ENCODE measurements at regions not wholly inside any gene's neighbourhood (a gene's known extent, or its start where the extent isn't known, plus 50 kb on each side); places are given as distances from the start of the nearest gene placed in this dataset.
A peak's percentile ranks its signal among the peaks of the same experiment; 100 is the strongest.
"Not testable (repeated sequence)": the region's sequence is repeated elsewhere in the genome, so short reads cannot be mapped to it uniquely, and the experiment has no call there.

DNA sequence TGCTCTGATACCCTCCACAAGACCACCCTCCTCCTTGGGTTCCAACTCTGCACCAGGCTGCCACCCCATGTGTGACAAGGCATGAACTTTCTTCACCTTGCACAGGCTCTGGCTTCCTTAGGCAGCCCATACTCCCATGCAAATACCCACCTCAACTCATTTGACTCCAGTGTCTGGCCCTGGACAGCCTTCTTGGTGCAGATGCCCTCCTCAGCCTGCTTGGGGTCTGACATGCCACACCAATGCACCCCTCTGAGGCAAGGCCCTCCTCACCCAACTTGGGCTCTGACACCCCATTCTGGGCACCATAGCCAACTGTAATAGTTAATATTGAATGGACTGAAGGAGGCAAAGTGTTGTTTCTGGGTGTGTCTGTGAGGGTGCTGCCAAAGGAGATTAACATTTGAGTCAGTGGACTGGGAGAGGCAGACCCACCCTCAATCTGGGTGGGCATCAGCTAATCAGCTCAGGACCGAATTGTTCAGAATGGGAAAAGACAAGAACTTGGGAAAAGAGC lies 115.0 kb upstream of the EPB41L4A start:
- ATAC-seq (peak; percentile 19), DNase-seq (no peak)

DNA sequence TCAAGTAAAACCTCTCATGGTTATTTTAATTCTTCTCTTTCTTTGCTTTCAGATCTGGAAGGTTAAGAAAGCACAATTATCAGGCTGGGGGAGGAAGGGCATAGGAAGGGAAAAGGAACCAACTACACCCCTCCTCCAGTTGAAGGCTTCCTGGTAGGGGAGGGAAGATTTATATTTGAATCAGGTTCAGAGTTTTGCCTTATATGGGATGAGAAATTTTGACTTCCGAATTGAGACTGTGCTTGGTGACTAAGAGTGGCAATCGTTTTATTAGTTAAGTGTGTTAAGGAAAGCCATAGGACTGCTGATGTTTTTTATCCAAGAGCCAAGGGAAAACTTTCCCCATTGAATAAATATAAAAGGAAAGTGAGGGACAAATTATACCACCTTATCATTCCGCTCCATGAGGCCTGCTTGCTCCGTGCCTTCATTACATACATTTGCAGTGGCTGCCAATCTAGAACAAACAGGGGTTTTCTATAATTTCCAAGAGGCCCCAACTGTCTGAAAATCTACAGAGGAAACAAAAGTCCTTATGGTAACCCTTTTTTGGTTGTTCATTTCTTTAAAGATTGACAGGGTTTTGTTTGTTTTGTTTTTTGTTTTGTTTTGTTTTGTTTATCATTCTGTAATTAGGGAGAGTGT lies 115.7 kb upstream of the EPB41L4A start:
- ATAC-seq (no peak), DNase-seq (no peak)

DNA sequence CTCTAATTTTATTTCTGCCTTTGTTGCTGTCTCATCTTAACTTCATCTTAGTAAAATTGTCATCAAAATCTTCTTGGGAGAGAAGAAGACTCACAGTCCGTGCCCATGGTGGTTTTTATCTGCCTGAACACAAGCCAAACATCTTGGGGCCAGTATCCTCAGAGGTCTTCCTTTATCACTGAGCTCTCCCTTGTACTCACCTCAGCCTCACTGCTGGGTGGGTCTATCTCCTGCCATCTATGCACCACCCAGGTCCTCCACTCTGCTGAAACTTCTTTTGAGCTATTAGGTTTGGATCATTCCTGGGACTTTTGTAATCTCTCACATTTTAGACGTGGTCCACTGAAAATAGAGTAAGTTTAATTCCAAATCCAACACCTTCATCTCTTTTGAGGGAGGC lies 116.3 kb upstream of the EPB41L4A start:
- ATAC-seq (no peak), DNase-seq (no peak)

DNA sequence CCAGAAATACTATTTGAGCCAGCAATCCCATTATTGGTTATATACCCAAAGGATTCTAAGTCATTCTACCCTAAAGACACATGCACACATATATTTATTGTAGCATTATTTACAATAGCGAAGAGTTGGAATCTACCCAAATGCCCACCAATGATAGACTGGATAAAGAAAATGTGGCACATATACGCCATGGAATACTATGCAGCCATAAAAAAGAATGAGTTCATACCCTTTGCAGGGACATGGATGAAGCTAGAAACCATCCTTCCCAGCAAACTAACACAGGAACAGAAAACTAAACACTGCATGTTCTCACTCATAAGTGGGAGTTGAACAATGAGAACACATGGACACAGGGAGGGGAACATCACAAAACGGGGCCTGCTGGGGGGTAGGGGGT lies 125.5 kb upstream of the EPB41L4A start:
- DNase-seq: not testable (repeated sequence)

DNA sequence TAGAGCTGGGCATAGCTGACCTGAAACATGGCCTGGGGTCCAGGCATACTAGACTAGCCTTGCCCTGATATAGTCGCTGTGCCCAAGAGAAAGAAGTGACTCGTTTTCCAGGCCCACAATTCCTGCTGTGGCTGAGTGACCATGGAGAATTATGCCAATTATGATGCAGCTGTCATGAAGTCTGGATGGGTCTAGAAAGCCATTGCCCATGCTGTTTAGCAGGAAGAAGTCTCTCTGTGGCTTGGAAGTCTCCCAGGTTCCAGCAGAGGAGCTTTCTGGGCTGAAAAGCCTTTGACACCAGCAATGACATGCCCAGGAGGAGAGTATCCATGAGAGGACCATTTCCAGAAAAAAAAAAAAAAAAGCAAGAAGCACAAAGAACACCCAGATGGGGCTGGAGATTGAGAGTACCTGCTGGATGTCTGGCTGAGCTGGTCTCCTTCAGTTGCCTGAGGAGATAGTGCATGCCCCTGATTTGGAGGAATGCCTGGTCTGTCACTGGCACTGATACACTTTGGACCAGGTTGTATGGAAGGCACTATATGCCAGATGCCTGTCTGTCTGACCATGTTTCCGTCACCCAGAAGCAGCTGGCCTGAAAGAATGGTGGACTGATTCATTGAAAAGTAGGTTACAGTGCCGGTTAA lies 128.0 kb upstream of the EPB41L4A start:
- ATAC-seq: no peak
- no peak for DNase-seq

More for the DNA sequence above, 125.5 kb upstream of the EPB41L4A start:
- not testable (repeated sequence) for ATAC-seq

DNA sequence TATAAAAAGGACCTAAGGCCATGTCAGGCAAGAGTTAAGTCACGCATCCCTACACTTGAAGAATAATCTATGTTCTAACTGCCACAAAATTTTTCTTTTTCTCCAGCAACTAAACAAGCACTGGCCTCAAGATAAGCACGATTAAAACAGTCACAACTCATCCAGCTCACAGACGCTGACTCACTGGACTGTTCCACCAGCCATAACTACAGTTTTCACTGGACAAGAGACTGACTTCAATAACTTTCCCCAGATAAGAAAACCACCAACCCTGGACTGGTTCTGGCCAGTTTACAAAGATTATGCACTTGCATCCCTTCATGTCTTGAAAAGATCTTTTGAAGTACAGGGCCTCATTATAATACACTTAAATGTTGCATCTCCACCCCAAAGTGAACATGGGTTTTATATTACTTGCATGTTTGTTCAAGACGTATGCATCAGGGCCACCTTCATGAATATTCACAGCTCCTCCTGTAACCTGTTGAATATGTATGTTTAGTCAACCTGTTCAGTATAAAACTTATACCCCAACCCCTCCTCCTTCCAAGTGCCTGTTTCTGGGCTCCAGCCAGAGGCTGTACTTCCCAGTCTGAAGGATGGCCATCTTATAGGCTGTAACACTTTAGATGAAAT lies 129.3 kb upstream of the EPB41L4A start:
- ATAC-seq: peak; percentile 49
- DNase-seq: no peak

DNA sequence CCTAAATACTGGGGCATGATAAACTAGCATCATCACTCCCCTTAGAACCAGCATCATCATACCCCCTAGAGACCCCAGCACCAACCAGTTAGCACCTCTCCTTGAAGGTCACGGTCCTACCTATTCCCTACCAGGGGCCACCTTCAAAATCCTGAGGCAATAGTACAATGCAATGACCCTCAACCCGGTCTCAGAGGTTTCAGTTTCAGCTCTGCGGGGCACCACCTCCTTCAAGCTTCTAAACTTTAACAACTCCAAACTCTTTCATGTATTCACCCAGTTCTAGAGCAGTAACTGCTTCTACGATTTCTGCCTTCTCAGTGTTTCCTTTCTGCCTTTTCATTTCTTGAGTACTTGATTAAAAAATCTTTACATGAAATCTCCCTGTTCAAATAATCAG lies 130.1 kb upstream of the EPB41L4A start:
- peak; percentile 14 for ATAC-seq
- DNase-seq: no peak

DNA sequence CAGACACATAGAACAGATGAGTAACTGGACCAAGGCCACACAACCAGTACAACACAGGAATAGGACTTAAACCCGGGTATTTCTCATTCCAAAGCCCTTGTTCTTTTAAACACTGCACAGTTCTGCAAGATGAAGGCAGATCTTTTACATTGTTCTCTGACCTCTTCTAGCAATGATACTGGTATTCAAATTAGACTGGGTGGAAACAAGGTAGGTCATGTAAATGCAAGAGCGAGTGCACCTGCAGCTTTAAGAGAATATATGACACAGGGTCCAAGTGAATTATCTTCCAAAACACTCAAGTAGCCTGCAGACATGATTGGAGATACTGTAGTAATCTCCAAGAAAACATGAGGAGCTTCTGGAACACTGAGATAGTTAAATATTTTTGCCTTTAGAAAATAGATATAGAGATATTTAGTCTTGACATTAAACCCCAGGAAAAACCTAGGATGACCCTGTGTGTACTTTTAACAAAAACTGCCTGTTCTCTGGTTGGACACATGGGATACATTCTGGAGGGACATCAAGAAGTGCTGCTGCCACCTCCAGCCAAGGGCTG lies 130.6 kb upstream of the EPB41L4A start:
- DNase-seq (no peak), ATAC-seq (no peak)

DNA sequence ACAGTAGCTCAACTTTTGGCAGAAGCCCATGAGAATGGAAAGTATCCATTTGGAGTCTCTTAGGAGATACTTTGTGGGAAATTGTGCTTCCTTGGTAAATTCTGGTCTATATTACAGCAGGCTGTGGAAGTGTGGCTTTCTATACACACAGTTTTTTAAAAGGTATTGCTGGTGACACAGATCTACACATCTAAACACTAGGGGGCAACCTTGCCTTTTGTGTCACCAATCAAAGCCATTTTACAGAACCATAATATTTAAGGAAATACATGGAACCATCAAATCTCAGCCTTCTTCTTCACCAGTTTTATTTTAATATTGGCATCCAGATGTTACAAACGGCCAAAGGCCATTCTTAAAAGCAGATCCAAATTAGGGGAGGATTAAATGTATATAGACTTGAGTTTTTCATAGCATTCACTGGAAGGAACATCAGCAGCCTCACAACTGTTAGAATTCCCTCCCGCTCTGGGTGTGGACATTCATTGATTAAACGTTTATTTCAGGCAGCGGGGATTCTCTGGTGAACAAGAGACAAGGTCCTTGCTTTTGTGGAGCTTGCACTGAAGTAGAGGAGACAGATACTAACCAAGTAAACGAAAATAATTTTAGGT lies 132.4 kb upstream of the EPB41L4A start:
- DNase-seq (peak; percentile 16), ATAC-seq (no peak)

DNA sequence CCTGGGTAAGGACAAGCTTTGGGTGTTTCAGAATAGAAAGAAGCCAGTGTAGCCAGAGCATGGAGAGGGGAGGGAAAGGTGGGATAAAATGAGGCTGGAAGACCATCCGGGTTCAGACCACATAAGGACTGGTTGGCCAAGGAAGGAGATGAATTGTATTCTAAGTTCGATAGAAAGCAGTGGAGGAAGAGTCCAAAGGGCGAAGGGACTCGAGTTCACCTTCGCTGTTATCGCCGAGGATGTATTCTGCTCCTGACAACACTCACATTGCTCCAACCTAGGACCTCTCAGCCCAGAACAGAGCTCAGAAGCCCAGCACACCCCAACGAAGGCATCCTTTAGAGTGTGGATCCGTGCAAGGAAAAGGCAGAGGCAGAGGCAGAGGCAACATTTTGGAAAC lies 133.1 kb upstream of the EPB41L4A start:
- ATAC-seq (no peak), DNase-seq (no peak)

DNA sequence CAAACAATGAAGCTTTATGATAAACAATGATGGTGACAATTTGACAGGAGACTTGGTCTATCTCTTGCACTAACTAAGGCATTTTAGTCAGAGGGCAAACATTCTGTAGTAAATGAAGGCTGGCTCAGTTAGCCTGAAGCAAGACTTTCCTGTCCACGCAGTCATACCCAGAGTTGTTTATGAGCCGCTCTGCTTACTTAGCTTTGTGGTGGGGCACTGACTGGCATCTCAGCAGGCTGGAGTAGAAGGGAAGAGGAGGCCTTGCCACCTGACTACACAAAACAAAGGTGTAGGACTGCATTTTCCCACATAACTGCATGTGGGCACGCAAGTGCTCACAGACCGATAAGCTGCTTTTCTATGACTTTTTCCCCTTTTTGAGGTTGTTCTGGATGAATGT lies 133.7 kb upstream of the EPB41L4A start:
- ATAC-seq: no peak
- DNase-seq: no peak

DNA sequence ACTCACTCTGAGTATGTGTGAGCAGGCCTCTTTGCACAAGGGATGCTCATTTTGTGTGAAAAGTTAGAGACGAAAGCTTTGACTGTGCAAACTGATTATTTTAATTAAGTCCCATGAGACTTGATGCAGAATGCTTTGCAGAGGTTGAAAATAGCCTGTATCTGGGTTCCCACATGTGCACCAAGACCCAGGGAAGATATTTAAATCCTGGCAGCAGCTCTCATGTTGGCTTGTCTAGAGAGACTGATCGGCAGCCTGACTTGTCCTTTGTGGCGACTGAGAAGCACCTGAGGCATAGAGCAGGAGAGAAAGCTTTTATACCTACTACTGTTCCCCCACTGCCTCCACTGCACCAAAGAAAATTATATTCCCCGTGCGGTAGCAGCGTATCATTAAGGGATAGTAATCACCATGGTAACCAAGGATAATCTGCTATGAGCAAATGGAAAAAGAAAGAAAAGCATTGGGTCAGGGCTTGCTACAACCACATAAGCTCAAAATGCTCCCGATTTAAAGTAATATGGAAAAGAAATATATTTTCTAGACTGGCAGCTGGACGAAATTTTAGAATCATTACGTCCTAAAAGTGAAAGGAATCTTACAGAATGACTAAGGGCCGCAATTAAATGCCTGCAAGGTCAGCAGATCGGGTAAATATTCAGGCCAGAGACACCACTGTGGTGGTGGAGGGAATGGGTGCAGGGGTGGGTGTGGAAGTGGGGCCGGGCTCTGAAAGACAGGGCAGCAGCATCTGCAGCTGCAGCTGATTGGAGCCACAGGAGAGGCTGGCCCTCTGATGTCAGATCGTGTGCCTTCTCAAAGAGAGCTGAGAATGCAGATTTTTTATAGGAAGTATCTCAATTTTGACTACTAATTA lies 135.3 kb upstream of the EPB41L4A start:
- DNase-seq: no peak
- no peak for ATAC-seq

DNA sequence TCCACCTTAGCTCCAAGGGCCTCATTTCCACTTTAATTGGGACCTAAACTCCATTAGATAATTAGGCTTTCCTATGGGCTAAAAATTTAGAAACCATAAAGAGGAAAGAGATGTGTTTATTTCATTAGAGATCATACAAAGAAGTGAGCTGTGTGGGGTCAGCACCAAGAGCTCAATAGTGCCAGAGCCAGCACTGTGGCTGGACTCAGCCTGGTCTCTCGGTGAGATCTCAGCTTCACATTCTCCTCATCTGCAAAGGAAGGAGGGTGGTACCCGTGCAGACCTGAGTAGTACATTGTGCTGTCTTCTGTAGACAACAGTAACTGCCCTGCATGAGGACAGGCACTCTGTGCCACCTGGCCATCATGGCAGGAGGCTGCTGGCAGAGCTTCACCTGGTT lies 136.1 kb upstream of the EPB41L4A start:
- no peak for ATAC-seq
- DNase-seq: no peak

DNA sequence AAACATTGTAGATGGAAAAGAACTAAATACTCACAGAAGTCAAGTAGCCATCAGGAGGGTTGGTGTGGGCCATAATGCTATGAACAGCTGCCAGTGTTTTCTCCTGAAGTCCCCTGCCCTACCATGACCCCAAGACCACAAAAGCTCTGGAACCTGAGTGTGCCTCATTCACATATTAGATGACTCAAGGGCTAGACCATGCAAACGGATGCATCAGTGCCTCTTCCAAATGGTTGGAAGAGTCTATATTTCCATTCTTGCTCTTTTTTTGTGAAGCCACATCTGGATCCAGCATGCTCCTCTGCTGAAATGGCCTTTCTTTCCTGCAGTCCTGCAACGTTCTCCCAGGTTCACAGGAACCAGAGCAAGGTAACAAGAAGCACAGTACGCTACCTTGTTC lies 136.6 kb upstream of the EPB41L4A start:
- ATAC-seq (no peak), DNase-seq (no peak)

DNA sequence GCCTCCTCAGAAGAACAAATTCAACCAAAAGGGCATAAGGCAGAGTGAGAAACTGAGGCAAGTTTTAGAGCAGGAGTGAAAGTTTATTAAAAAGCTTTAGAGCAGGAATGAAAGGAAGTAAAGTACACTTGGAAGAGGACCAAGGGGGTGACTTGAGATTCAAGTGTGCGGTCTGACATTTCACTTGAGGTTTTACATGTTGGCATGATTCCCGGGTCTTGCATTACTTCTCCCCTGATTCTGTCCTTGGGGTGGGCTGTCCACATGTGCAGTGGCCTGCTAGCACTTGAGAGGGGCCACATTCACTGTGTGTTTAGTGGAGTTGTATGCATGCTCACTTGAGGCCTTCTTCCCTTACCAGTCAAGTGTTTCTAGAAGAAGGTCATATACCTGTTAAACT lies 140.4 kb upstream of the EPB41L4A start:
- not testable (repeated sequence) for DNase-seq, ATAC-seq

DNA sequence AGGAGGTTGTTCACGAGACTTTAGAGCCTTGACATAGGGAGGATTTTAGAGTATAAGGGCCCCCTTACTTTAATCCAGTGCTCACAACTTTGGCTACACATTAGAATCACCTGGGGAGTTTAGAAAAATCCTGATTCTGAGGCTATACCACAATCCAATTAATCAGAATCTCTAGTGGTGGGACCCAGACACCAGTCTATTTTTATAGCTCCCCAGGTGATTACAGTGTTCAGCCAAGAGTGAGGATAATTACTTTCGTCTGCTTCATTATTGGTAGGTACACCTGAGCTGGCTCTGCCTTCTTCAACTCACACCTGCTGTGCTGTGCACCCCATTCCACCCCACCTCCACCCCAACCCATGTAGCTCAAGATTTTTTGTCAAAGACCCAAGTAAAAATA lies 141.3 kb upstream of the EPB41L4A start:
- DNase-seq (no peak), ATAC-seq (no peak)

DNA sequence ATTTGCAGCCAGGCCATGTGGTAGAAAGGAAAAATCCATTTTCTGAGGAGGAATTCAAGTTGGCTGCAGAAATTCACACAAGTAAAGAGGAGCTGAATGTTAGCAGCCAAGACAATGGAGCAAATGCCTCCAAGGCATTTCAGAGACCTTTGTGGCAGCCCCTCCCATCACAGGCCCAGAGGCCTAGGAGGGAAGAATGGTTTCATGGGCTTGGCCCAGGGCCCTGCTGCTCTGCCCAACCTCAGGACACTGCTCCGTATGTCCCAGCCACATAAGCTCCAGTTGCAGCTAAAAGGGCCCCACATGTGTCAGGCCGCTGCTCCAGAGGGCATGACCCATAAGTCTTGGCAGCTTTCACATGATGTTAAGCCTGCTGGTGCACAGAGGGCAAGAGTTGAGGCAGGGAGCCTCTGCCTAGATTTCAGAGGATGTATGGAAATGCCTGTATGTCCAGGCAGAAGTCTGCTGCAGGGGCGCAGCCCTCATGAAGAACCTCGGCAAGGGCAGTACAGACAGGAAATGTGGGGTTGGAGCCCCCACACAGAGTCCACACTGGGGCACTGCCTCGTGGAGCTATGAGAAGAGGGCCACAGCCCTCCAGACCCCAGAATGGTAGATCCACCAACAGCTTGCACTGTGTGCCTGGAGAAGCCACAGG lies 144.2 kb upstream of the EPB41L4A start:
- DNase-seq (no peak), ATAC-seq (no peak)

DNA sequence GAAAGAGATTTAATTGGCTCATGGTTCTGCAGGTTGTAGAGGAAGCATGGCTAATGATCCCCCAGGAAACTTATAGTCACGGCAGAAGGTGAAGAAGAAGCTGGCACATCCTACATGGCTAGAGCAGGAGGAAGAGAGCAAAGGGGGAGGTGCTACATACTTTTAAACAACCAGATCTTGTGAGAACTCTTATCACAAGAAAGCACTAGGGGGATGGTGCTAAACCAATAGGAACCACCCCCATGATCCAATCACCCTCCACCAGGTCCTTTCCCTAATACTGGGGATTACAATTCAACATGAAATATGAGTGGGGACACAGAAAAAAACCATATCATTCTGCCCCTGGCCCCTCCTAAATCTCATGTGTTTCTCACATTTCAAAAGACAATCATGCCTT lies 147.2 kb upstream of the EPB41L4A start:
- no peak for ATAC-seq
- no peak for DNase-seq

DNA sequence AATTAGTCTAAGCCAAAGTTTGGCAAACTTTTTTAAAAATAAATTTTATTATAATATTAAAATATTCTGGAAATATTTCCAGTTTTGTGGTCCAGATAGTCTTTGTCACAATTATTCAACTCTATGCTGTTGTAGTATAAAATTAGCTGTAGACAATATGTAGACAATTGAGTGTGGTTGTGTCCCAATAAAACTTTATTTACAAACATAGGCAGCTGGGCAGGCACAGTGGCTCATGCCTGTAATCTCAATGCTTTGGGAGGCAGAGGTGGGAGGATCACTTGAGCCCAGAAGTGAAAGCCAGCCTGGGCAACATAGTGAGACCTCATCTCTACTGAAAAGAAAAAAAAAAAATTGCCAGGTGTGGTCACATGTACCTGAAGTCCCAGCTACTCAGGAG lies 150.5 kb upstream of the EPB41L4A start:
- DNase-seq (no peak), ATAC-seq (no peak)

DNA sequence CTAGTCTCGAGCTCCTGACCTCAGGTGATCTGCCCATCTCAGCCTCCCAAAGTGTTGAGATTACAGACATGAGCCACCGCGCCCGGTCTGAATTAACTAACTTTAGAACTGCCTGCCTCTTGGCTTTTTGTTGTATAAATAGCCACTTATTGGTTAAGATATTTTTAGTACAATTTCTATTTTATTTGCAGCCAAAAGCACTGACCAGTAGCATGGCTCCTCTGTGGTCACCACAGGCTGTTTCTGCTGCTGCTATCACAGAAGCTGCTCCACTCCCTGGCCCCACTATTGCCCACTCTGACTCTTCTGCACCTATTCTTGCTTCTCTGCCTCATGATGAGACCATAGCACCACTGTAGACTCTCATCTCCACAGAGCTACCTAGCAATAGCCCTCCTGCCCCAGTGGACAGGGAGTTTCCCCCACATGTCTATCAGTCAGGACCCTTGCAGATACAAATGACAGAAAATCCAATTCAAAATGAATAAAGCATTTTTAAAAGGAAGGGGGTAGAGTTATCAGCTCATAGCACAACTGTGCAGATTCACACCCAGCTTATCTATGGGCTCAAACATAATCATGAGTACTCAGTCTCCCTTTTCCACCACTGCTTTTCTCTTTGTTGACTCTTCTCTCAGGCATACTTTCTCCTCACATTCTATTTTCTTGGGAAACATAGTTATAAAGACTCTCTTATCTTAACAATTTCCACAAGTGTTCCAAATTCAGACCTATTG lies 151.8 kb upstream of the EPB41L4A start:
- DNase-seq: no peak
- ATAC-seq: no peak

DNA sequence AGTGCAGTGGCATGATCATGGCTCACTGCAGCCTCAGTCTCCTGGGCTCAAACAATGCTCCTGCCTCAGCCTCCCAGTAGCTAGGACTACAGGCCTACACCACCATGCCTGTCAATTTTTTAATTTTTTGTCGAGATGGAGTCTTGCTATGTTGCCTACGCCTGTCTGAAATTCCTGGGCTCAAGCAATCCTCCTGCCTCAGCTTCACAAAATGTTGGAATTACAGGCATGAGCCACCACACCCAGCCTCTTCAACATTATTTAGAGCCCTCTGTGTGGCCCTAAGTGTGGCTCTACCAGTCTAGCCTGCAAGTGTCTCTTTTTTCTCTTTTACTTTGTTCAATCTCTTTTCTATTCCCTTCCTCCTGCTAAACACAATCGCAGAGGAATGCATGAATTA lies 154.4 kb upstream of the EPB41L4A start:
- ATAC-seq: no peak
- DNase-seq: no peak
